Sigmoid colon (tissue), 6 donors: ENCODE measurements at regions not wholly inside any gene's neighbourhood (a gene's known extent, or its start where the extent isn't known, plus 50 kb on each side); places are given as distances from the start of the nearest gene placed in this dataset.

Source experiments
- DNase-seq: peaks from one replicate; pipeline ENCODE4 v3.0.0-alpha.2; 2019
- H3K27ac ChIP-seq, 4 donors: fragments of 200-600 bp; sonication (generic); one replicate each; pipeline ENCODE4 v1.5.1; 2016 to 2019; ENCODE audit warnings: mild to moderate bottlenecking in 1 of 4
- H3K27me3 ChIP-seq, 3 donors: fragments of 200-600 bp; sonication (generic); one replicate each; pipeline ENCODE4 v1.5.1; 2019; ENCODE audit warnings: mild to moderate bottlenecking in 1 of 3
- H3K36me3 ChIP-seq, 4 donors: fragments of 200-600 bp; sonication (generic); one replicate each; pipeline ENCODE4 v1.5.1; 2016 to 2019
- H3K4me1 ChIP-seq, 4 donors: fragments of 200-600 bp; sonication (generic); one replicate each; pipeline ENCODE4 v1.5.1; 2017 to 2019
- H3K4me3 ChIP-seq, 4 donors: fragments of 200-600 bp; sonication (generic); one replicate each; pipeline ENCODE4 v1.5.1; 2017 to 2019; ENCODE audit warnings: mild to moderate bottlenecking in 2 of 4, moderate library complexity in 1 of 4
- H3K9me3 ChIP-seq, 4 donors: fragments of 200-600 bp in 3 of 4; sonication (generic) in 3 of 4; one replicate each; pipeline versions ENCODE4 v1.5.1 to v1.6.1; 2013 to 2019
- EP300 ChIP-seq, 4 donors: sonication (generic); formaldehyde crosslinking; IDR thresholded peaks; one replicate each; pipeline ENCODE4 v1.6.1; 2017; ENCODE audit warnings: antibody characterized with exemption in 4 of 4
- POLR2A ChIP-seq, 2 donors: fragments of 450-650 bp; IDR thresholded peaks; one replicate each; pipeline ENCODE4 v1.6.1; 2016; ENCODE audit warnings: antibody characterized with exemption in 2 of 2, mild to moderate bottlenecking in 2 of 2, moderate library complexity in 2 of 2
- POLR2AphosphoS5 ChIP-seq, 4 donors: sonication (generic); formaldehyde crosslinking; IDR thresholded peaks; one replicate each; pipeline ENCODE4 v1.6.1; 2017; ENCODE audit warnings: antibody characterized with exemption in 4 of 4
- WGBS, 2 donors: extraction: QIAGEN DNeasy Blood & Tissue Kit; methylation state at CpG; one replicate each; pipeline ENCODE4 v1.1.7; 2013; 5-methylcytosine and 5-hydroxymethylcytosine counted together
- intact Hi-C: fragments of 100-400 bp; cut with DNase I; formaldehyde crosslinking; loops from one replicate; pipeline ENCODE4 v1.15.1; 2023
- TF ChIP-seq, protein P1 (sequence below), 4 experiments: fragments of 450-650 bp in 3 of 4; fragments of 200-600 bp in 1 of 4; IDR thresholded peaks; one replicate each; pipeline ENCODE4 v1.5.1; 2016 to 2019; ENCODE audit warnings: antibody characterized with exemption in 4 of 4, mild to moderate bottlenecking in 3 of 4, moderate library complexity in 2 of 4
- donor health status: healthy with polysubstance abuse.
- donor health status: healthy.

DNA sequence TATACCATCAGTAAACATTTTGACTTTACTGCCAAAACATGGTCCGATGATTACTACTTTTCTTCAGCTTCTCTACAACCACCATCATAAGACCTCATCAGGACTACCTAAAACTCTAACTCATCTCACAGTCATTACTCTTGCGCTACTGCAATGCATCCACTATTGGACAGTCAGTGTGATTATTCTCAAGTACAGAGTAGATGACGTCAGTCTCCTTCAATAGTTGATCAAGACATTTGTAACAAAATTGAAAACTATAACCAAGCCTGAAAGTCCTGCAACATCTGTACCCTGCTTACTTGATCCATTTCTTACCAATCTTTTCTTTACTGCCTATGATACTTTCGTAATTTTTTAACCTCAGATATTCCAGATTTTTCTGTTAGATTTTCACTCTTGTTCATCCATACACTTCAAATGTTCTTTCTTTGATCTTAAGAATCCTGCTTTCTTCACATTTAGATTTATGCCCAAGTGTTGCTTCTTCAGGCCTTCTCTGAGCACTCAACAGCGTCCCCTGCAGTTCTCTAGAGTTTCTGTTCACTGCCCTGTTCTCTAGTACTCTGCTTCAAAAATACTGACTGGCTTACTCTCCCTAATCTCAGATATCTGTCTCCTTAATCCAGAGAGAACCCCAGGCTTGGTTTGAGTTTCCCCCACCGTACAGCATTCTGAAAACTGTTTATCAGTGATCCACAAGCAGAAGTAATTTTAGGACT lies 1517.6 kb downstream of the STIM2 start:
- TF ChIP-seq, protein P1, sequence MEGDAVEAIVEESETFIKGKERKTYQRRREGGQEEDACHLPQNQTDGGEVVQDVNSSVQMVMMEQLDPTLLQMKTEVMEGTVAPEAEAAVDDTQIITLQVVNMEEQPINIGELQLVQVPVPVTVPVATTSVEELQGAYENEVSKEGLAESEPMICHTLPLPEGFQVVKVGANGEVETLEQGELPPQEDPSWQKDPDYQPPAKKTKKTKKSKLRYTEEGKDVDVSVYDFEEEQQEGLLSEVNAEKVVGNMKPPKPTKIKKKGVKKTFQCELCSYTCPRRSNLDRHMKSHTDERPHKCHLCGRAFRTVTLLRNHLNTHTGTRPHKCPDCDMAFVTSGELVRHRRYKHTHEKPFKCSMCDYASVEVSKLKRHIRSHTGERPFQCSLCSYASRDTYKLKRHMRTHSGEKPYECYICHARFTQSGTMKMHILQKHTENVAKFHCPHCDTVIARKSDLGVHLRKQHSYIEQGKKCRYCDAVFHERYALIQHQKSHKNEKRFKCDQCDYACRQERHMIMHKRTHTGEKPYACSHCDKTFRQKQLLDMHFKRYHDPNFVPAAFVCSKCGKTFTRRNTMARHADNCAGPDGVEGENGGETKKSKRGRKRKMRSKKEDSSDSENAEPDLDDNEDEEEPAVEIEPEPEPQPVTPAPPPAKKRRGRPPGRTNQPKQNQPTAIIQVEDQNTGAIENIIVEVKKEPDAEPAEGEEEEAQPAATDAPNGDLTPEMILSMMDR (IDR thresholded peaks at IDR 0.05): no peak
- no peak for TF ChIP-seq EP300 (IDR thresholded peaks at IDR 0.05)
- no peak for DNase-seq
- H3K36me3 ChIP-seq: no peaks in the 10 kb centered on the region
- no peaks in the 10 kb centered on the region for H3K9me3 ChIP-seq
- H3K4me1 ChIP-seq: no peaks in the 10 kb centered on the region
- no peak overlapping the region for H3K4me3 ChIP-seq
- intact Hi-C loops: no loop called here
- 77 to 81% methylated on average over 6 of the region's 6 CpGs for WGBS, 2 donors
- no peak overlapping the region for H3K27ac ChIP-seq
- H3K27me3 ChIP-seq: no peaks in the 10 kb centered on the region

DNA sequence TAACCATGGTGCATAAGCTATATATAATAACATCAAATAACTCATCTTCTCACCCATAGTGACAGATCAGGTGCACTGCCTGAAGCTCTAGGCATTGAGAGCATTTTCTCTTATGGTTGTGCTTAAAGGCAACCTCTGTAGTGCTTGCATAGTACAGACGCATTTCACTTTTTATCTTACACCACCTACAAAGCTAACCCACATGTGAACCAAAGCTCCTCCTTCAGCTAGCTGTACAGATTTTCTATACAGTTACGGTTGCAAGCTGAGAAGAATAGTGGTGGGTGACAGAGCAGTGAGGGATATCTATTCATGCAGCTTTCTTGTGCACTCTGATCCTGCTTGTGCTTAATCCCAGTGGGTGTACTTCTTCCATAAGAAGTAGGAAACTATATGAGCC lies 1525.2 kb downstream of the STIM2 start:
- Histone ChIP-seq H3K4me3 (no peak overlapping the region), H3K36me3 (no peaks in the 10 kb centered on the region), H3K4me1 (no peaks in the 10 kb centered on the region), H3K27ac (no peak overlapping the region), H3K27me3 (no peaks in the 10 kb centered on the region), H3K9me3 (no peaks in the 10 kb centered on the region)
- no peak for TF ChIP-seq POLR2A (IDR thresholded peaks at IDR 0.05)
- TF ChIP-seq, protein P1 (IDR thresholded peaks at IDR 0.05): no peak
- TF ChIP-seq POLR2AphosphoS5 (IDR thresholded peaks at IDR 0.05): no peak
- WGBS, 2 donors: 89 to 90% methylated on average over 2 of the region's 2 CpGs
- intact Hi-C loops: no loop called here
- DNase-seq: no peak

DNA sequence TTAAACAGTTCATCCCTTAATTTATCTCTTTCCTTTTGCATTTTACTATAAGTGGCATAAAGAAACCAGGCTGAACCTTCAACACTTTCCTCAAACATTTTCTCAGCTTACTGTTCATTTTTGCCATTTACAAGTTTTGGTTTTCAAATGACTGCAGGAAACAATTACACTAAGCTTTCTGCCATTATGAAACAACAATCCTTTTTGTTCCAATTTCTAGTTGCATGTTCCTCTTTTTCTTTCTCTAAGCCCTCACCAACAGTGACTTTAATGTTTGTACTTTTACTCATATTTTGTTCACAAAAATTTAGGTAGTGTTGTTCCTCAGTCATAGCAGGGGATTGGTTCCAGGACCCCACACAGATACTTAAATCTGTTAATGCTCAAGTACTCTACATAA lies 1526.1 kb downstream of the STIM2 start:
- Histone ChIP-seq H3K36me3 (no peaks in the 10 kb centered on the region), H3K9me3 (no peaks in the 10 kb centered on the region), H3K4me3 (no peak overlapping the region), H3K27me3 (no peaks in the 10 kb centered on the region), H3K4me1 (no peaks in the 10 kb centered on the region), H3K27ac (no peak overlapping the region)
- DNase-seq: no peak
- intact Hi-C loops: no loop called here
- no peak for TF ChIP-seq EP300 (IDR thresholded peaks at IDR 0.05)
- TF ChIP-seq POLR2AphosphoS5 (IDR thresholded peaks at IDR 0.05): no peak
- no peak for TF ChIP-seq POLR2A (IDR thresholded peaks at IDR 0.05)
- TF ChIP-seq, protein P1 (IDR thresholded peaks at IDR 0.05): no peak

DNA sequence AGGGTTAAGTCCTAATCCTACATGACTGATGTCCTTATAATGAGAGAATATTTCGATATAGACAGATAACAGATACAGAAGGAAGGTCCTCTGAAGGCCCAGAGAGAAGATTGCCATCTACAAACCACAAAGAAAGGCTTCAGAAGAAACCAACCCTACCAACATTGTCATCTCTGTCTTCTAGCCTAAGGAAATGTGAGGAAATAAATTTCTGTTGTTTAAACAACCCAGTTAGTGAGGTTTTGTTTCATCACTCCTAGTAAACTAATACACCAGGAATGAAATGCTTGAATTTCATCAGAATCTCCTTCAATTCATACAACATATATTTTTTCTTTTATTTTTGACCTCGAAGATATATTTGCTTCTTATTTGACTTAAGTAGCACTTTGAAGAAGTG lies 1527.8 kb downstream of the STIM2 start:
- no peaks in the 10 kb centered on the region for H3K9me3 ChIP-seq
- DNase-seq: no peak
- no peaks in the 10 kb centered on the region for H3K4me1 ChIP-seq
- no peaks in the 10 kb centered on the region for H3K27me3 ChIP-seq
- WGBS, 2 donors: 67 to 80% methylated on average over 2 of the region's 2 CpGs
- intact Hi-C loops: no loop called here
- TF ChIP-seq, protein P1 (IDR thresholded peaks at IDR 0.05): no peak
- no peak for TF ChIP-seq EP300 (IDR thresholded peaks at IDR 0.05)
- TF ChIP-seq POLR2A (IDR thresholded peaks at IDR 0.05): no peak
- no peak for TF ChIP-seq POLR2AphosphoS5 (IDR thresholded peaks at IDR 0.05)
- H3K27ac ChIP-seq: no peak overlapping the region
- no peaks in the 10 kb centered on the region for H3K36me3 ChIP-seq
- H3K4me3 ChIP-seq: no peak overlapping the region

DNA sequence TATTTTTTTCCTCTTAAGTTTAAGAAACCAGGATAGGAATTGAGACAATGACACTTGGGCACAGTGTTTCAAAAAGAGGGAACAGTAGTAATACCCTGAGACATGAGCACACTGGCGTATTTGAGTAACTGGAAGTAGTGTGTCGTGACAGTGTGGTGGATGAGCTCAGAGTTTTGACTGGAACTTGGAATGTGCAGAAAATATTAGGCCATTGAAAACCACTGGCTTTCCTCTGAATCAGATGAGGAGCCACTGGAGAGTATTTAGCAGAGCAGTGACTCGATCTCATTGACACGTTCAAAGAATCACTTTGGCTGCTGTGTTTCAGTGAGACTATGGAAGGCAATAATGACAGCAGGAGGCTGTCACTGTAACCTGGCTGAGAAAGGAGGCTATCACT lies 1531.2 kb downstream of the STIM2 start:
- TF ChIP-seq EP300 (IDR thresholded peaks at IDR 0.05): no peak
- no peak for TF ChIP-seq POLR2AphosphoS5 (IDR thresholded peaks at IDR 0.05)
- TF ChIP-seq, protein P1 (IDR thresholded peaks at IDR 0.05): no peak
- TF ChIP-seq POLR2A (IDR thresholded peaks at IDR 0.05): no peak
- Histone ChIP-seq H3K9me3 (no peaks in the 10 kb centered on the region), H3K4me1 (no peaks in the 10 kb centered on the region), H3K27ac (no peak overlapping the region), H3K36me3 (no peaks in the 10 kb centered on the region), H3K27me3 (no peaks in the 10 kb centered on the region), H3K4me3 (no peak overlapping the region)
- no peak for DNase-seq
- intact Hi-C loops: no loop called here
- WGBS, 2 donors: 64 to 74% methylated on average over 4 of the region's 4 CpGs
